ENCODE measurements at regions not wholly inside any gene's neighbourhood (a gene's known extent, or its start where the extent isn't known, plus 50 kb on each side); places are given as distances from the start of the nearest gene placed in this dataset.
A peak's percentile ranks its signal among the peaks of the same experiment; 100 is the strongest.

- Mint-ChIP-seq H3K9me3 (no peaks in the 10 kb centered on the region), H3K4me3 (no peak overlapping the region), H3K27ac (no peak overlapping the region)
Measured at GRCh38 chr15:66615846-66616245, 50.0 kb upstream of the LCTL start.

GRCh38 chr15:66617137-66618090, 51.6 kb upstream of the LCTL start:
- H3K4me1 Mint-ChIP-seq (ENCODE audit: low read depth) = peaks cover 22% of the 10 kb centered on the region
- no peaks in the 10 kb centered on the region for H3K9me3 Mint-ChIP-seq
- H3K4me3 Mint-ChIP-seq = no peak overlapping the region
- H3K36me3 Mint-ChIP-seq (ENCODE audit: low read depth) = no peaks in the 10 kb centered on the region
- peaks cover 16% of the 10 kb centered on the region for H3K27me3 Mint-ChIP-seq
- H3K27ac Mint-ChIP-seq = peak overlapping the region; percentile 21

More at GRCh38 chr15:66615846-66616245, 50.0 kb upstream of the LCTL start:
- H3K36me3 Mint-ChIP-seq (ENCODE audit: low read depth) = no peaks in the 10 kb centered on the region
- H3K4me1 Mint-ChIP-seq (ENCODE audit: low read depth) = peaks cover 22% of the 10 kb centered on the region
- H3K27me3 Mint-ChIP-seq = peaks cover 9% of the 10 kb centered on the region

- Mint-ChIP-seq H3K9me3 (no peaks in the 10 kb centered on the region), H3K4me1 (ENCODE audit: low read depth) (peaks cover 11% of the 10 kb centered on the region), H3K27me3 (peaks cover 27% of the 10 kb centered on the region), H3K36me3 (ENCODE audit: low read depth) (no peaks in the 10 kb centered on the region), H3K27ac (no peak overlapping the region), H3K4me3 (no peak overlapping the region)
Measured at GRCh38 chr15:66619152-66619903, 53.5 kb upstream of the LCTL start.

GRCh38 chr15:66620341-66620740, 54.5 kb upstream of the LCTL start:
- no peaks in the 10 kb centered on the region for H3K36me3 Mint-ChIP-seq (ENCODE audit: low read depth)

GRCh38 chr15:66620744-66621344, 55.0 kb upstream of the LCTL start:
- H3K4me3 Mint-ChIP-seq = no peak overlapping the region
- H3K36me3 Mint-ChIP-seq (ENCODE audit: low read depth) = no peaks in the 10 kb centered on the region
- no peaks in the 10 kb centered on the region for H3K9me3 Mint-ChIP-seq
- no peak overlapping the region for H3K27ac Mint-ChIP-seq
- H3K27me3 Mint-ChIP-seq = peaks cover 27% of the 10 kb centered on the region
- peaks cover 4% of the 10 kb centered on the region for H3K4me1 Mint-ChIP-seq (ENCODE audit: low read depth)

More at GRCh38 chr15:66620341-66620740, 54.5 kb upstream of the LCTL start:
- no peak overlapping the region for H3K27ac Mint-ChIP-seq
- H3K9me3 Mint-ChIP-seq = no peaks in the 10 kb centered on the region
- peaks cover 27% of the 10 kb centered on the region for H3K27me3 Mint-ChIP-seq
- peaks cover 4% of the 10 kb centered on the region for H3K4me1 Mint-ChIP-seq (ENCODE audit: low read depth)
- no peak overlapping the region for H3K4me3 Mint-ChIP-seq

- Mint-ChIP-seq H3K4me1 (ENCODE audit: low read depth) (peaks cover 4% of the 10 kb centered on the region), H3K4me3 (no peak overlapping the region), H3K27ac (no peak overlapping the region), H3K27me3 (peaks cover 27% of the 10 kb centered on the region), H3K9me3 (no peaks in the 10 kb centered on the region), H3K36me3 (ENCODE audit: low read depth) (no peaks in the 10 kb centered on the region)
Measured at GRCh38 chr15:66621491-66622467, 56.0 kb upstream of the LCTL start.

GRCh38 chr15:66622591-66623022, 56.8 kb upstream of the LCTL start:
- Mint-ChIP-seq H3K27ac (no peak overlapping the region), H3K27me3 (peaks cover 27% of the 10 kb centered on the region), H3K36me3 (ENCODE audit: low read depth) (no peaks in the 10 kb centered on the region), H3K9me3 (no peaks in the 10 kb centered on the region), H3K4me1 (ENCODE audit: low read depth) (no peaks in the 10 kb centered on the region), H3K4me3 (no peak overlapping the region)

GRCh38 chr15:66623801-66624453, 58.1 kb upstream of the LCTL start:
- H3K27me3 Mint-ChIP-seq = peaks cover 27% of the 10 kb centered on the region
- no peaks in the 10 kb centered on the region for H3K9me3 Mint-ChIP-seq
- H3K4me3 Mint-ChIP-seq = no peak overlapping the region
- no peaks in the 10 kb centered on the region for H3K36me3 Mint-ChIP-seq (ENCODE audit: low read depth)
- H3K27ac Mint-ChIP-seq = no peak overlapping the region
- no peaks in the 10 kb centered on the region for H3K4me1 Mint-ChIP-seq (ENCODE audit: low read depth)

GRCh38 chr15:66625531-66625930, 59.7 kb upstream of the LCTL start:
- H3K9me3 Mint-ChIP-seq = no peaks in the 10 kb centered on the region
- H3K36me3 Mint-ChIP-seq (ENCODE audit: low read depth) = no peaks in the 10 kb centered on the region
- peaks cover 21% of the 10 kb centered on the region for H3K27me3 Mint-ChIP-seq
- no peak overlapping the region for H3K4me3 Mint-ChIP-seq
- H3K27ac Mint-ChIP-seq = no peak overlapping the region
- H3K4me1 Mint-ChIP-seq (ENCODE audit: low read depth) = no peaks in the 10 kb centered on the region

- no peaks in the 10 kb centered on the region for H3K4me1 Mint-ChIP-seq (ENCODE audit: low read depth)
- no peak overlapping the region for H3K27ac Mint-ChIP-seq
- H3K36me3 Mint-ChIP-seq (ENCODE audit: low read depth) = no peaks in the 10 kb centered on the region
- H3K9me3 Mint-ChIP-seq = no peaks in the 10 kb centered on the region
- peaks cover 17% of the 10 kb centered on the region for H3K27me3 Mint-ChIP-seq
- H3K4me3 Mint-ChIP-seq = no peak overlapping the region
Measured at GRCh38 chr15:66625974-66626373, 60.2 kb upstream of the LCTL start.

- no peaks in the 10 kb centered on the region for H3K27me3 Mint-ChIP-seq
- no peaks in the 10 kb centered on the region for H3K4me1 Mint-ChIP-seq (ENCODE audit: low read depth)
- H3K9me3 Mint-ChIP-seq = no peaks in the 10 kb centered on the region
- no peak overlapping the region for H3K4me3 Mint-ChIP-seq
- no peaks in the 10 kb centered on the region for H3K36me3 Mint-ChIP-seq (ENCODE audit: low read depth)
- no peak overlapping the region for H3K27ac Mint-ChIP-seq
Measured at GRCh38 chr15:66628976-66629723, 63.4 kb upstream of the LCTL start.

- Mint-ChIP-seq H3K27ac (no peak overlapping the region), H3K9me3 (no peaks in the 10 kb centered on the region), H3K27me3 (no peaks in the 10 kb centered on the region), H3K36me3 (ENCODE audit: low read depth) (no peaks in the 10 kb centered on the region), H3K4me1 (ENCODE audit: low read depth) (no peaks in the 10 kb centered on the region), H3K4me3 (no peak overlapping the region)
Measured at GRCh38 chr15:66629817-66630576, 64.2 kb upstream of the LCTL start.
